DND-41 (cell line): ENCODE measurements at regions not wholly inside any gene's neighbourhood (a gene's known extent, or its start where the extent isn't known, plus 50 kb on each side); places are given as distances from the start of the nearest gene placed in this dataset.
"Not testable (repeated sequence)": the region's sequence is repeated elsewhere in the genome, so short reads cannot be mapped to it uniquely, and the experiment has no call there.

Experiments used
- ATAC-seq: fragments of 200-7000 bp; cut with Tn5 transposase; 3 replicates; pipeline ENCODE4 v1.9.1; 2021; ENCODE audit warnings: low read depth; ENCODE audit not compliant: insufficient read depth
- DNase-seq: peaks from one replicate; pipeline ENCODE4 v3.0.0-alpha.2; 2020
- H2AFZ ChIP-seq: 2 replicates; pipeline ENCODE4 v1.6.0; 2012; ENCODE audit warnings: low read depth, low read length
- H3K27ac ChIP-seq: 2 replicates; pipeline ENCODE4 v1.5.1; 2012; ENCODE audit warnings: low read length, inconsistent platforms
- H3K27me3 ChIP-seq: fragments of 200-600 bp; sonication (generic); 2 replicates; pipeline ENCODE4 v1.6.0; 2012; ENCODE audit warnings: low read length, mild to moderate bottlenecking, inconsistent platforms; ENCODE audit not compliant: insufficient read depth, poor library complexity
- H3K36me3 ChIP-seq: 2 replicates; pipeline ENCODE4 v1.5.1; 2012; ENCODE audit warnings: low read length, inconsistent platforms; ENCODE audit not compliant: insufficient read depth
- H3K4me1 ChIP-seq: 2 replicates; pipeline ENCODE4 v1.5.1; 2012; ENCODE audit warnings: mild to moderate bottlenecking, low read length; ENCODE audit not compliant: insufficient read depth
- H3K4me2 ChIP-seq: 2 replicates; pipeline ENCODE4 v1.6.0; 2012; ENCODE audit warnings: mild to moderate bottlenecking, moderate library complexity, low read length, inconsistent platforms; ENCODE audit not compliant: insufficient read depth
- H3K4me3 ChIP-seq, 2 experiments: fragments of 200-600 bp in 1 of 2; shearing (Covaris generic) in 1 of 2; 2 replicates each; pipeline ENCODE4 v1.5.1; 2012 to 2016; ENCODE audit warnings: inconsistent platforms in 2 of 2, low read length in 2 of 2, mild to moderate bottlenecking in 2 of 2, low read depth in 1 of 2, moderate library complexity in 1 of 2
- H3K79me2 ChIP-seq: 2 replicates; pipeline ENCODE4 v1.6.0; 2012; ENCODE audit warnings: low read length, inconsistent platforms; ENCODE audit not compliant: insufficient read depth
- H3K9ac ChIP-seq: 2 replicates; pipeline ENCODE4 v1.6.0; 2012; ENCODE audit warnings: low read depth, mild to moderate bottlenecking, inconsistent platforms, low read length, moderate library complexity
- H3K9me3 ChIP-seq: 2 replicates; pipeline ENCODE4 v1.5.1; 2012; ENCODE audit warnings: low read length, moderate library complexity, mild to moderate bottlenecking, inconsistent platforms; ENCODE audit not compliant: insufficient read depth, severe bottlenecking
- H4K20me1 ChIP-seq: 2 replicates; pipeline ENCODE4 v1.6.0; 2012; ENCODE audit warnings: low read length; ENCODE audit not compliant: insufficient read depth
- EZH2 ChIP-seq: IDR thresholded peaks from 3 replicates; pipeline ENCODE4 v1.6.1; 2012; ENCODE audit warnings: borderline replicate concordance, low read depth, mild to moderate bottlenecking, moderate library complexity, low read length, inconsistent platforms; ENCODE audit not compliant: severe bottlenecking
- TF ChIP-seq, protein P1 (sequence below): IDR thresholded peaks from 2 replicates; pipeline ENCODE4 v1.5.1; 2012; ENCODE audit warnings: borderline replicate concordance, low read length, moderate library complexity, mild to moderate bottlenecking; ENCODE audit not compliant: poor library complexity, severe bottlenecking; ENCODE audit errors: extremely low read depth

DNA sequence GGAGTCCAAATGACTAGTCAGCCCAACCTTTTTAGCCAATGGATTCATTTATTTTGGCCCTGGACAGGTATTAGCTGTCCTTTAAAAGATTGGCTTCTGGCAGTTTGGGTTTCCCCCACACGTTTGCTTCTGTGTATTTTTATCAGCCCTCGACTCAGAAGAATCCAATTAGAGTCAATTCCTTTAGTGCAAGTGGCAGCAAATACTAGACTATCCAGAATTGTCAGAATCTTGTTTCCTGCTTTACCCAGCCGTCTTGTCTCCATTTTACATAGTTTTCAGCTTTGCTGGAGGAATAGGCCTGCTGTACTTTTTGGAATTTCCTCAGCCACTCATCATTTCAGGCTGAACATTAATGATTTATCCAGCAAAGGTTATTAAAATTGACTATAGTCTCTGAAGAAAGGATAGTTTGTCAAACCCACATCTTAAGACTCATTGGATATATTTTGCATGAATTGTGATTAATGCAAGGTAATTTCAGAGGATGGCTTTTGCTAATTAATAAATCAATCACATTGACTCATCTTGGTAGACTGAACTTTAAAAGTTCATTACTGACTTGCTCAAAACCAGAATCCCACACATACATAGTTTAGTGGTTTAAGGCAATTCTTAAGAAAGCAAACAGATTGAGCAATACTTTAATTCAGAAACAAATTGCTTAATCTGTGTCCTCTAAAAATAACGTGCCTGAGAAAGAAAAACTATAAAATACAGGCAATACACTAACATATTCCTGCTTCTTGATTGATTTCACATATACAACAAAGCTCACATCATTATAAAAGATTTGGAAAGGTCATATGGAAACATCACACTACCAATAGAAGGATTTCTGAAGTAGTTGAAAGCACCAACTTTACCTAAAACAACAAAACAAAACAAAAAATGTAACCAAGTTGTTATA lies 62.9 kb upstream of the ZNF217 start:
- no peak for DNase-seq
- Histone ChIP-seq H3K4me3 (no peak overlapping the region), H4K20me1 (no peaks in the 10 kb centered on the region), H3K27me3 (no peaks in the 10 kb centered on the region), H3K79me2 (no peaks in the 10 kb centered on the region), H3K27ac (no peak overlapping the region), H3K36me3 (no peaks in the 10 kb centered on the region), H3K9ac (no peak overlapping the region), H2AFZ (no peak overlapping the region), H3K9me3 (no peaks in the 10 kb centered on the region), H3K4me1 (peaks cover 37% of the 10 kb centered on the region), H3K4me2 (no peak overlapping the region)
- ATAC-seq = no peak
- TF ChIP-seq EZH2 = no peak
- TF ChIP-seq, protein P1, sequence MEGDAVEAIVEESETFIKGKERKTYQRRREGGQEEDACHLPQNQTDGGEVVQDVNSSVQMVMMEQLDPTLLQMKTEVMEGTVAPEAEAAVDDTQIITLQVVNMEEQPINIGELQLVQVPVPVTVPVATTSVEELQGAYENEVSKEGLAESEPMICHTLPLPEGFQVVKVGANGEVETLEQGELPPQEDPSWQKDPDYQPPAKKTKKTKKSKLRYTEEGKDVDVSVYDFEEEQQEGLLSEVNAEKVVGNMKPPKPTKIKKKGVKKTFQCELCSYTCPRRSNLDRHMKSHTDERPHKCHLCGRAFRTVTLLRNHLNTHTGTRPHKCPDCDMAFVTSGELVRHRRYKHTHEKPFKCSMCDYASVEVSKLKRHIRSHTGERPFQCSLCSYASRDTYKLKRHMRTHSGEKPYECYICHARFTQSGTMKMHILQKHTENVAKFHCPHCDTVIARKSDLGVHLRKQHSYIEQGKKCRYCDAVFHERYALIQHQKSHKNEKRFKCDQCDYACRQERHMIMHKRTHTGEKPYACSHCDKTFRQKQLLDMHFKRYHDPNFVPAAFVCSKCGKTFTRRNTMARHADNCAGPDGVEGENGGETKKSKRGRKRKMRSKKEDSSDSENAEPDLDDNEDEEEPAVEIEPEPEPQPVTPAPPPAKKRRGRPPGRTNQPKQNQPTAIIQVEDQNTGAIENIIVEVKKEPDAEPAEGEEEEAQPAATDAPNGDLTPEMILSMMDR = no peak

DNA sequence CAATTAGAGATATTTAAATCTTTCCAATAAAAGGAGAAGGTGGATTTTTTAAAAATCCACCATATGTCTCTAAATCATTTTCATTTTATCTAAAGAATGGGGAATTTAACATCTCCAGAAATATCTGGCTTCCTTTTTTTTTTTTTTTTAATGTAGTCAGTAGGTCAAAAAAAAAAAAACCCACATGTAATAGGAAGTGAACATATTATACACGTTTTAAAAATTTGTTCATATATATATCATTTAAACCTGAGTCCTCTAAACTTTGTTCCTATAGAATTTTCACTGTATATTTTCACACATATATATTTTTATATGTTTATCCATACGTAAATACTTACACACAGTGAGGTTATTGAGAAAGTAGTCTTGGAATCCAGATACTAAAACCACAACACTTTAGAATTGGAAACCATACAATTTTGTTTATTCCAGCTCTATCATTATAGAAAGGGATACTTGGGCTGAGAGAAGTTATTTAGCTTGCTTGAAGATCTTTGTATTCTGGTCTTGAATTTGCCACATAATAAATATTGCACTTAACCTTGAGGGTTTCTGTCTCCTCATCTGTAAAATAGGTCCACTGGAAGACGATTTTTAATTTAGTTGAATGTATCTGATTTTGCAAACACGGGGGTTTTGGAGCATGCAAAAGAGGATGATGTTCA lies 62.1 kb upstream of the ZNF217 start:
- H4K20me1 ChIP-seq = no peaks in the 10 kb centered on the region
- no peaks in the 10 kb centered on the region for H3K9me3 ChIP-seq
- no peak overlapping the region for H3K4me2 ChIP-seq
- DNase-seq (no peak), ATAC-seq (no peak)
- no peak for TF ChIP-seq EZH2
- TF ChIP-seq, protein P1 = no peak
- no peaks in the 10 kb centered on the region for H3K36me3 ChIP-seq
- no peak overlapping the region for H3K4me3 ChIP-seq
- H3K9ac ChIP-seq = no peak overlapping the region
- H2AFZ ChIP-seq = no peak overlapping the region
- no peaks in the 10 kb centered on the region for H3K79me2 ChIP-seq
- no peak overlapping the region for H3K27ac ChIP-seq
- no peaks in the 10 kb centered on the region for H3K27me3 ChIP-seq
- peaks cover 34% of the 10 kb centered on the region for H3K4me1 ChIP-seq

DNA sequence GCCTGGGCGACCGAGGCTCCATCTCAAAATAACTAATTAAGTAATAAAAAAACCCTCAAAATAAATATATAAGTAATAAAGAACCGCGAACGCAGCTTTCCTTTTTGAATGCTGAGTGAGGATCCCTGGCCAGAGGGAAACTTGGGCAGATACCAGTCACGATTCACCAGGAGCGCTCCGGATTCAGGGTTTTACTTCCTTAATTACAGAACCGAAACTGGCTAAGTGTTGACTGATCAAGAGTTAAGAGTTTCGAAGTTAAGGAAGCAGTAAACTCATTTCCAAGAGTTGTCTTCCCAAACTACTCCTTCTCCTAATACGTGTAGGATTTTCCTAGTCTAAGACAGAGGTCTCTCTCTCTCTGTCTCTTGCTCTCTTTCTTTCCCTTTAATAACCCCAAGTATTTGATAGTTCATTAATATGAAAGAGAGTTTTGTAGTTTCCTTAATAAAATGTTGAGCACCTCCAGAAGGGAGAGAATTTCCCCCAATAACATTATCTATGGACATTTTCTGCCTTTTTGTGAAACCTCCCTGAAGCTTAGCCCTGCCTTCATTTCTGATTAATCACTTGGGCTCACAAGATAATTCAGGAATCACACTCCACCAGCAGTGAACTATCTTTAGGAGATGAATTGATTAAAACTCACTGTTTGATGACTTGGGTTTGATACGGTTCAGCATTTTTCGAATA lies 61.4 kb upstream of the ZNF217 start:
- no peak for DNase-seq
- Histone ChIP-seq H2AFZ (no peak overlapping the region), H3K27me3 (no peaks in the 10 kb centered on the region), H3K79me2 (no peaks in the 10 kb centered on the region), H4K20me1 (no peaks in the 10 kb centered on the region), H3K27ac (no peak overlapping the region), H3K4me1 (peaks cover 27% of the 10 kb centered on the region), H3K4me3 (no peak overlapping the region), H3K4me2 (no peak overlapping the region), H3K9me3 (no peaks in the 10 kb centered on the region), H3K9ac (no peak overlapping the region), H3K36me3 (no peaks in the 10 kb centered on the region)
- no peak for TF ChIP-seq EZH2
- TF ChIP-seq, protein P1 = no peak
- ATAC-seq = no peak

DNA sequence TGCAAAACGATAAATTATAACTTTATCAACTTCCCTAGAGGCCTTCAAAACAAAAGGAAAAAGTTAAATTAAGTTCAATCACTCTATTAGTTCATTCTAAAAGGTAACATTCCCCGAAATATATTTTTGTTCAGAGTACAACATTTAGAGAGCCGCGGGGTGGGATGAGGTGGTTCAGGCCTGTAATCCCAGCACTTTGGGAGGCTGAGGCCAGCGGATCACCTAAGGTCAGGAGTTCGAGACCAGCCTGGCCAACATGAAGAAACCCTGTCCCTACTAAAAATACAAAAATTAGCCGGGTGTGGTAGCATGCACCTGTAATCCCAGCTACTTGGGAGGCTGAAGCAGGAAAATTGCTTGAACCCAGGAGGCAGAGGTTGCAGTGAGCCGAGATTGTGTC lies 60.9 kb upstream of the ZNF217 start:
- H3K9ac ChIP-seq, H3K36me3 ChIP-seq, H3K27ac ChIP-seq, H3K79me2 ChIP-seq, H3K4me2 ChIP-seq, H3K9me3 ChIP-seq, H4K20me1 ChIP-seq, H2AFZ ChIP-seq, H3K4me3 ChIP-seq, DNase-seq, H3K27me3 ChIP-seq, ATAC-seq: not testable (repeated sequence)
- peaks cover 26% of the 10 kb centered on the region for H3K4me1 ChIP-seq
